PC-3 (cell line): ENCODE measurements at regions not wholly inside any gene's neighbourhood (a gene's known extent, or its start where the extent isn't known, plus 50 kb on each side); places are given as distances from the start of the nearest gene placed in this dataset.

Source experiments
- ATAC-seq: fragments of 200-7000 bp; cut with Tn5 transposase; 2 replicates; pipeline ENCODE4 v1.9.1; 2020; ENCODE audit warnings: mild to moderate bottlenecking, moderate library complexity
- BruUV-seq: library from RNA; stranded (reverse); fragments of 400-500 nt; replicated peaks from 2 replicates; lab custom pipeline; 2021; lab: Mats Ljungman, UMichigan
- CTCF ChIA-PET: fragments of 300-600 bp; sonication (Branson Sonifier 250); formaldehyde crosslinking; loops from one replicate; lab custom pipeline; 2022; ENCODE audit warnings: antibody characterized with exemption; lab: Charles Lee
- POLR2A ChIA-PET: fragments of 300-600 bp; sonication (Branson Sonifier 250); formaldehyde crosslinking; loops from one replicate; lab custom pipeline; 2022; ENCODE audit warnings: antibody characterized with exemption; ENCODE audit not compliant: unreplicated experiment; lab: Charles Lee
- DNase-seq: peaks from one replicate; pipeline ENCODE4 v3.0.0-alpha.2; 2015
- H2AFZ ChIP-seq: fragments of 300-600 bp; sonication (generic); 2 replicates; pipeline ENCODE4 v1.6.0; 2016; ENCODE audit warnings: antibody characterized with exemption, low read length
- H3F3A ChIP-seq: fragments of 300-600 bp; sonication (generic); one replicate; pipeline ENCODE4 v1.6.0; 2017; ENCODE audit warnings: antibody characterized with exemption, low read length, control low read depth, mild to moderate bottlenecking; ENCODE audit not compliant: unreplicated experiment
- H3K27ac ChIP-seq: fragments of 300-600 bp; sonication (generic); 2 replicates; pipeline ENCODE4 v1.5.1; 2016; ENCODE audit warnings: mild to moderate bottlenecking, low read length
- H3K27me3 ChIP-seq: fragments of 300-600 bp; sonication (generic); 2 replicates; pipeline ENCODE4 v1.6.1; 2016; ENCODE audit warnings: low read length, mixed read lengths
- H3K36me3 ChIP-seq: fragments of 300-600 bp; sonication (generic); 2 replicates; pipeline ENCODE4 v1.6.1; 2016; ENCODE audit warnings: low read depth, mixed run types, low read length, mixed read lengths
- H3K4me1 ChIP-seq: fragments of 300-600 bp; sonication (generic); 2 replicates; pipeline ENCODE4 v1.5.1; 2016; ENCODE audit warnings: low read length; ENCODE audit not compliant: insufficient read depth
- H3K4me2 ChIP-seq: fragments of 300-600 bp; sonication (generic); 2 replicates; pipeline ENCODE4 v1.6.0; 2016; ENCODE audit warnings: low read length
- H3K4me3 ChIP-seq: fragments of 300-600 bp; sonication (generic); 2 replicates; pipeline ENCODE4 v1.5.1; 2016; ENCODE audit warnings: mild to moderate bottlenecking, low read length, mixed read lengths
- H3K79me2 ChIP-seq: fragments of 300-600 bp; sonication (generic); 2 replicates; pipeline ENCODE4 v1.6.1; 2017; ENCODE audit warnings: low read length, mixed read lengths
- H3K9ac ChIP-seq: fragments of 300-600 bp; sonication (generic); 2 replicates; pipeline ENCODE4 v1.6.0; 2016; ENCODE audit warnings: mild to moderate bottlenecking, low read length
- H3K9me2 ChIP-seq: fragments of 300-600 bp; sonication (generic); replicated peaks from 2 replicates; pipeline ENCODE4 v1.6.1; 2016; ENCODE audit warnings: mixed run types, low read length, mixed read lengths
- H3K9me3 ChIP-seq: fragments of 300-600 bp; sonication (generic); 2 replicates; pipeline ENCODE4 v1.6.1; 2016; ENCODE audit warnings: low read length, mixed read lengths
- H4K20me1 ChIP-seq: fragments of 300-600 bp; sonication (generic); 2 replicates; pipeline ENCODE4 v1.6.1; 2016; ENCODE audit warnings: low read length, mixed read lengths
- CTCF ChIP-seq: fragments of 300-600 bp; sonication (generic); conservative IDR thresholded peaks from 2 replicates; pipeline ENCODE4 v1.5.1; 2017; ENCODE audit warnings: antibody characterized with exemption, low read depth, mild to moderate bottlenecking, low read length
- EZH2 ChIP-seq: fragments of 300-600 bp; sonication (generic); IDR thresholded peaks from one replicate; pipeline ENCODE4 v1.6.1; 2017; ENCODE audit warnings: antibody characterized with exemption, mild to moderate bottlenecking, low read length; ENCODE audit not compliant: unreplicated experiment
- EZH2phosphoT487 ChIP-seq: fragments of 300-600 bp; sonication (generic); IDR thresholded peaks from 2 replicates; pipeline ENCODE4 v1.6.1; 2018; ENCODE audit warnings: mild to moderate bottlenecking, antibody characterized with exemption, low read length, borderline replicate concordance
- intact Hi-C: fragments of 100-400 bp; cut with micrococcal nuclease; formaldehyde crosslinking; loops from 2 replicates; pipeline ENCODE4 v1.9.0; 2023

- H4K20me1 ChIP-seq: no peaks in the 10 kb centered on the region
- no TSS peak for BruUV-seq
- H3K4me3 ChIP-seq: no peak overlapping the region
- ChIA-PET CTCF (no interaction called here), POLR2A (no interaction called here)
- H3F3A ChIP-seq: no peaks in the 10 kb centered on the region
- H3K79me2 ChIP-seq: no peaks in the 10 kb centered on the region
- H3K4me2 ChIP-seq: no peak overlapping the region
- H3K9me2 ChIP-seq: no peaks in the 10 kb centered on the region
- DNase-seq (no peak), ATAC-seq (no peak)
- peaks cover 15% of the 10 kb centered on the region; the same call in 1 of the 2 replicates for H3K27me3 ChIP-seq
- H3K9ac ChIP-seq: no peak overlapping the region
- no peaks in the 10 kb centered on the region for H3K36me3 ChIP-seq
- no peak overlapping the region for H2AFZ ChIP-seq
- TF ChIP-seq CTCF (no peak), EZH2phosphoT487 (no peak), EZH2 (no peak)
- H3K4me1 ChIP-seq: no peaks in the 10 kb centered on the region
- H3K9me3 ChIP-seq: no peaks in the 10 kb centered on the region
- H3K27ac ChIP-seq: no peak overlapping the region
- intact Hi-C loops: no loop called here
Measured at GRCh38 chr3:135629701-135630408, 335.7 kb upstream of the PPP2R3A start.

- intact Hi-C loops: no loop called here
- Histone ChIP-seq H3K27me3 (0 out of 2 replicates have a peak, but pooled peaks cover 15% of the 10 kb centered on the region), H3K4me3 (no peak overlapping the region), H3K4me1 (no peaks in the 10 kb centered on the region), H3K79me2 (no peaks in the 10 kb centered on the region), H3K27ac (no peak overlapping the region), H2AFZ (no peak overlapping the region), H3K9ac (no peak overlapping the region), H3K36me3 (no peaks in the 10 kb centered on the region), H4K20me1 (no peaks in the 10 kb centered on the region), H3K9me3 (no peaks in the 10 kb centered on the region), H3K9me2 (no peaks in the 10 kb centered on the region), H3F3A (no peaks in the 10 kb centered on the region), H3K4me2 (no peak overlapping the region)
- POLR2A ChIA-PET: no interaction called here
- CTCF ChIA-PET: no interaction called here
- ATAC-seq (no peak), DNase-seq (no peak)
- TF ChIP-seq EZH2phosphoT487 (no peak), CTCF (no peak), EZH2 (no peak)
- BruUV-seq: no TSS peak
Measured at GRCh38 chr3:135632556-135633065, 332.9 kb upstream of the PPP2R3A start.

GRCh38 chr3:135633078-135633477, 332.4 kb upstream of the PPP2R3A start:
- Histone ChIP-seq H3K36me3 (no peaks in the 10 kb centered on the region), H3K4me2 (no peak overlapping the region), H3F3A (no peaks in the 10 kb centered on the region), H3K9ac (no peak overlapping the region), H3K4me3 (no peak overlapping the region), H3K27me3 (0 out of 2 replicates have a peak, but pooled peaks cover 11% of the 10 kb centered on the region), H2AFZ (no peak overlapping the region), H3K27ac (no peak overlapping the region), H3K79me2 (no peaks in the 10 kb centered on the region), H3K9me2 (no peaks in the 10 kb centered on the region), H3K9me3 (no peaks in the 10 kb centered on the region), H3K4me1 (no peaks in the 10 kb centered on the region), H4K20me1 (no peaks in the 10 kb centered on the region)
- ATAC-seq (no peak), DNase-seq (no peak)
- intact Hi-C loops: no loop called here
- CTCF ChIA-PET: no interaction called here
- POLR2A ChIA-PET: no interaction called here
- TF ChIP-seq CTCF (no peak), EZH2phosphoT487 (no peak), EZH2 (no peak)
- no TSS peak for BruUV-seq
